GM19328 (cell line): ENCODE measurements at regions not wholly inside any gene's neighbourhood (a gene's known extent, or its start where the extent isn't known, plus 50 kb on each side); places are given as distances from the start of the nearest gene placed in this dataset.
"Not testable (repeated sequence)": the region's sequence is repeated elsewhere in the genome, so short reads cannot be mapped to it uniquely, and the experiment has no call there.

Experiments
- ATAC-seq: cut with Tn5 transposase; IDR thresholded peaks from one replicate; pipeline ENCODE4 v1.9.1; 2021; ENCODE audit warnings: mild to moderate bottlenecking, moderate library complexity; ENCODE audit not compliant: unreplicated experiment

DNA sequence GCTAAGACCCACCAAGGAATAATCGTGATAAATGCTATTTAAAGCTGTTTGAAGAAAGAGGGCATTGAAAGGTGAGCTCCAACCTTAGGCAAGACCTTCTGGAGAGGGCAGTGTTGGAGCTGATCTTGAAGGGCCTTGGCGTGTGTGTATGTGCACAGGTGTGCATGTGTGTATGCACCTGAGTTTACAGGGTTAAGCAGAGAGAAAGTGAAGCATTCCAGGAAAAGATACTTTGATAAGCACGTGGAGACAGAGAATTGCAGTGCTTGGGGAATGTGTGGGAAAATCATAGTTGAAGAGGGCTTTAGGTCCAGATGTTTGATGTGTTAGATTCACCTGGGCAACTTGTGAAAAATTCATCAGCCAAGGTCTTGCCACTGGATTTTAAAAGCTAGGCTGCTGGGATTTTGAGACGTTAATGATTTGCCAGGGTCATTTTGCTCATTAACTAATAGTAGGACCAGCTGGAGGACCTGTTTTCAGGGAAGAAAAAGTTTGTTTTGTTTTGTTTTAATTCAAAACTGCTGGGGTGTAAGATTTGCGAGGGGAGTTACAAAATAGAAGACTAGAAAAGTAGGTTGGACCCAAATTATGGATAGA, 78.3 kb upstream of the ANKRD55 start:
- no peak for ATAC-seq

GRCh38 chr5:56310711-56311204, 77.6 kb upstream of the ANKRD55 start:
- no peak for ATAC-seq

DNA sequence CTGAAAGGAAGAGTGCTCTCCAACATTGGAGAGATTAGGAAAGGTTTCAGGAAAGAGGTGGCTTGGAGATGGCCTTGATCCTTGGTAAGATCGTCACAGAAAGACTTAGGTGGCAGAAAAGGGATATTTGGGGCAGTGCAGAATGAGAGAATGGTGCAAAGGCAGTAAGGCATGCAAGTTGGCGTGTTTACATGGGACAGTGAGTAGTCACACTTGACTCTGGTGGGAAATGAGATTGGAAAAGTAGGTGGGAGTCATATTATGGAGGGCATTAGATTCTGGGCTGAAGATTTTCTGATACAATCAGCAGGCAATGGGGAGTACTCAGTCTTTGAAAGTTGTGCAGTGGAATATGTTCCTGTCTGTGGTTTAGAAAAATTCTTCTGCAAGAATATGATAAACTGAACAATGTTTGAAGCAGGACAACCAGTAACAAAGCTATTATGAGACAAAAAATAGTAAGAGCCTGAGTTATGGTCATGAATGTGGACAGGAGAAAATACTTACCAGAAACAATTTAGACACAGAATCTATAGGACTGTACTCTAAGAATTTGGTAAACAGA, 76.2 kb upstream of the ANKRD55 start:
- no peak for ATAC-seq

DNA sequence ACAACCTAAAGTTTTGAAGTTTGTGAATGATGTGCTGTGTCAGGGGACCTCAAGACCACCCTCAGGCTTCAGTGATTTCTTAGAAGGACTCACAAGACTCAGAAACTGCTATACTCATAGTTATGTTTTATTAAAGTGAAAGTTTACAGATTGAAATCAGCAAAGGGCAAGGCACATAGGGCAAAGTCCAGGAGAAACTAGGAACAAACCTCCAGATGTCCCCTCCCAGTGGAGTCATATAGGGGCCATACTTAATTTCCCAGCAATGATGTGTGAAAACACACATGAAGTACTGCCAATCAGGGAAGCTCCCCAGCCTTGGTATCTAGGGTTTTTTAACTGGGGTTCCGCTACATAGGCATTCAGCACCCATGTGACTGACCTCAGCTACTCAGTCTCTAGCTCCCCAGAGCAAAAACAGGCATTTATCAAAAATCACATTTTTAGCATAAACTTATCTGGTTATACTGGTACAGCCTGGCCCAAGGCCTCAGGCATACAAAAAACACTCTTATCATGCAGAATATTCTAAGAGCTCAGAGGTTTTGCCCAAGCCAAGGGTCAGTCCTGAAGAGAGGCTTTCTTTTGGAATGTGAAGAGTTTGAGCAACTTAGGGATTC, 74.7 kb upstream of the ANKRD55 start:
- ATAC-seq, result no peak

DNA sequence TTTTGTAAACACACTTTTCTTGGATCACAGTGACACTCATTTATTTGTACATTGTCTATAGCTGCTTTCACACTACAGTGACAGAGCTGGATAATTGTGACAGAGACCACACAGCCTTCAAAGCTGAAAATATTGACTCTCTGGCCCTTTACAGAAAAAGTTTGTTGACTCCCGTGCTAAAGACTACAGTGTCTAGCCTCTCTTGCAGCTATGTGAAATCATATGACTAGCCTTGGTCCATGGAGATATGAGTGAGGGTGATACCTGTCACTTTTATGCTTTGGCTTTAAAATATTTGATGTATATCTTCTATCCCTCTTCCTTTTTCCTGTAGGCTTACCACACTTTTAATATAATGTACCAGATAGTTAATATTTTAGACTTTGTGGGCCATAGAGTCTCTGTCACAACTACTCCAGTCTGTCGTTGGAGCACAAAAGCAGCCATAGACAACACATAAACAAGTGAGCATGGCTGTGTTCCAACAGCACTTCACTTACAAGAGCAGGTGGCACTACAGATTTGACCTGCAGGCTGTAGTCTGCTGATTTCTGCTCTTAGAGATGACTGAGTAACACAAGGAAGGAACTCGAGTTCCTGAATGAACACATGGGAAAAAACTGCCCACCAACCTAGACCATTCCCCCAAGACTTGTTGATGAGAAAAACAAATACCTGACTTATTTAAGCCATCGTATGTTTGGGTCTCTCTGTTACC, 73.5 kb upstream of the ANKRD55 start:
- ATAC-seq, result no peak

DNA sequence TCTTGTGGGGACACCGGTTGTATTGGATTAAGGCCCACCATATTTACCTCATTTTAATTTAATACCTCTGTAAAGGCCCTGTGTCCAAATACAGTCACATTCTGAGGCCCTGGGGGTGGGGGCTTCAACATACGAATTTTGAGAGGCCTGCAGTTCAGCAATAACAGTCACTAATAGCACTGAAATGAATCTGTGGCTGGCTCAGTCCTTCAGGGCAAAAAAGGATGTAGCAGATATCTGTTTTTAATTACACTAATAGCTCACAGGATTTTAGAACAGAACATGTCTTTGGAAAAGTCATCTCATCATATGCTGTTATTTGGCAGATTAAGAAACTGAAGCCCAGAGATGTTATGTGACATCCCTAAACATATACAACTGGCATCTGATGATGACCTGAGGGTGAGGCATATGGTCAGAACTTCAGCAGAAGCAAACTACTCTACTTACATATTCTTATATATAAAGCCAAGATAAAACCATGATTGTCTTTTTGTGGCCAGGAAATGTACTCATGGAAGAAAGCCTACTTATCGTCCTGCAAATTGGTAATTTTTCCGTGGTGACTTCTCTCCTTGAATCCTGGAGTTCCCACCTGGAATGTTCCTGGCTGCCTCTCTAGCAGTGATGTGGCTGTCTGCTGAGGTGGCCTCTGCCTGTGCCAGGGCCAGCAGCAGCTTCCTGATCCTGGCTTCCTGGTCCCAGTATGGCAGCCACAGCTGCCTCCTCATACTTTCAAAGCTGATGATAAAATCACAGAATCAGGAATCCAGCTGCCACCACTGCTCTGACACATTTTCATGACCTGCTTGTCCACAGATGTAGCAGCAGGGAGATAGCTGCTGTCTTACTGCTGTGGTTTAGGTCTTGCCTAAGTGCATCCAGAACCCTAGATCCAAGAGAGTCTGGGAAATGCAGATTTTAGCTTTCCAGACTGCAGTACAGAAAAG, 72.1 kb upstream of the ANKRD55 start:
- ATAC-seq, result no peak

GRCh38 chr5:56303511-56303910, 70.4 kb upstream of the ANKRD55 start:
- no peak for ATAC-seq

- no peak for ATAC-seq
These were observed 68.9 kb upstream of the ANKRD55 start for GRCh38 chr5:56302027-56302426.

DNA sequence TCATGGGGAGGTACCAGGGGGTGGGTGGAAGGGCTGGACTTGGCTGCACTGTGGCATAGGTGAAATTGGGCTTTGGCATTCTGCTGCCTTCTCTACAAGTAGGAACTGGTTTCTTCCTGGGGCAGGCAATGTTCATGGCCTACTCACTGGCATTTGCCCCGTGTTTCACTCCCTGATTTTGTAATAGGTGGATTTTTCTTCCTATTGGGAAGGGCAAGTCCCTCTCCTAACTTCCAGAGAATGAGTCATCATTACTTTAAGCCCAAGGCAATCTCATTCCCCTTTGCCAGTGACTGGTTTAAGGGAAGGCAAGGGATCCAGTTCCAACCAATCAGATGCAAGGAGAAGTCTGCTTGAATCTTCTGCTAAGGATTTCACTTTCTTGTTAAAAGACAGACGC, 67.9 kb upstream of the ANKRD55 start:
- ATAC-seq, result no peak

DNA sequence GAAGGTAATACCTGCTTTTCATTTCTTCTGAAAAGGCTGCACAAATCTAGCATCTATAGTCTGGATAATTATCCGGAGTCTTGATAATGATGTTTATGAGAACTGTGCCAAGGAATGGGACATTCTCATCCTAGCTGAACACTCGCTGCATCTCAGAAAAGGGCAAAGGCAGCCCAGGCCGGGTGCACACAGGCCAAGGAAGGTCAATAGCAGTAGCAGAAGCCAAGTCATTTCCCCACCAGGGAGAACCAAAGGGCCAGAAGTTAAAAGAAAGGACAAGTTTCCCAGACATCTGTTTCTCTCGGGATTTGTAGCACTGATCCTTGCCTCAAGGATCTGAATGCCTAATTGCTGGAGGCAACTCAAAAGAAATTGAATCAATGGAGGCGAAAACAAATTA, 66.1 kb upstream of the ANKRD55 start:
- no peak for ATAC-seq

DNA sequence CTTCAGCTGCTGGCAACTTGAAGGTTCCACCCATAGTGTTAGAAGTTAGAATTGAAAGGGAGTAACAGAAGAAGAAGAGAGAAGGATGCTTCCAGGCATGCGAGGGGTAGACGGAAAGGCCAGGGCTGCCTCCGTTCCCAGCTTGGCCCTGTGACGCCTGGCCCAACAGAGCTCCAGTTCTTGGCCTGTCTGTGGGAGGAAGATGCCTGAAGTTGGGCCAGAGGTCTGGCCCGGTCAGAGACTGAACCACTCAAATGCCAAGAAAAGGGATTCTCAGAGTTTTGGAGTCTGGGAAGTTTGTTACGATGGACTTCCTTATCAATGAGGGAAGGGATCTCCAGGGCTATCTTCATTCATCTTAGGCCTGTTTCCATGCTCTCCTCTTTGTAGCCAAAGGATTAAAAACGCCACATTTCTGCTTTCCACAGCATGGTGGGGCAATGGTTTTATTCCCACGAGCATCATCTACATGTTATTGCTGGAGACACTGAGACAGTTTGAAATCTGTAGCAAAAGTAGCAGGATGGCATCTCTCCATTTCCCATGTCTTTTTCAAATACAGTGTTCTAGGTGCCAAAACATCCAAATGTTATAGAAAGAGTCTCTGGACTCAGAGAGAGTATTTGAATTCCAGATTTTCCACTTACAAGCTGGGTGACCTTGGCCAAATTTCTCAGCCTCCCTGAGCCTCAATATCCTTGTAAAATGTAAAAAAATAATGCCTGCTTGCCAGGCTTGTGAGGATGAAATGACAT, 65.4 kb upstream of the ANKRD55 start:
- no peak for ATAC-seq

- ATAC-seq, result no peak
These were observed 64.7 kb upstream of the ANKRD55 start for GRCh38 chr5:56297851-56298250.

- not testable (repeated sequence) for ATAC-seq
These were observed 62.2 kb upstream of the ANKRD55 start for GRCh38 chr5:56295311-56295710.

DNA sequence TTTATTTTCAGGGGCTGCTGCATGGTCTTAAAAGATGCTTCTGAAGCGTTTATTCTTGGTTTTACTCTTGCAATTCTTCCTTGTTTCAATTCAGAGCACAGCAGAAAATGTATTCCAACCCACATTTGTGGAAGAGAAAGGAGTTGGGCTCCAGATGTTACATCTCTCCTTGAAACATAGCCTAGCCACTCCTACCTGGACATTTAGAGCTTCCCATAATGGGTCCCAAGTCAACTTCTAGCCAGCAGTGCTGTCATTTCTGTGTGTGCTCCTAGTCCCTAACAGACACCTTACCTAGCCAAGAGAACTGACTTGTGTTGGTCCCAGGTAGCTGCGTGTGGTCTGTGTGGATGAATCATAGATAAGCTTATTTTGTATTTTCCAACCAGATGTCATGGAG, 61.2 kb upstream of the ANKRD55 start:
- no peak for ATAC-seq

DNA sequence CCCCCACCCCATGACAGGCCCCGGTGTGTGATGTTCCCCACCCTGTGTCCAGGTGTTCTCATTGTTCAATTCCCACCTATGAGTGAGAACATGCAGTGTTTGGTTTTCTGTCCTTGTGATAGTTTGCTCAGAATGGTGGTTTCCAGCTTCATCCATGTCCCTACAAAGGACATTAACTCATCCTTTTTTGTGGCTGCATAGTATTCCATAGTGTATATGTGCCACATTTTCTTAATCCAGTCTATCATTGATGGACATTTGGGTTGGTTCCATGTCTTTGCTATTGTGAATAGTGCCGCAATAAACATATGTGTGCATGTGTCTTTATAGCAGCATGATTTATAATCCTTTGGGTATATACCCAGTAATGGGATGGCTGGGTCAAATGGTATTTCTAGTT, 59.7 kb upstream of the ANKRD55 start:
- ATAC-seq, result not testable (repeated sequence)

GRCh38 chr5:56291661-56292374, 58.7 kb upstream of the ANKRD55 start:
- ATAC-seq, result no peak

- no peak for ATAC-seq
These were observed 58.0 kb upstream of the ANKRD55 start for GRCh38 chr5:56291079-56291643.

DNA sequence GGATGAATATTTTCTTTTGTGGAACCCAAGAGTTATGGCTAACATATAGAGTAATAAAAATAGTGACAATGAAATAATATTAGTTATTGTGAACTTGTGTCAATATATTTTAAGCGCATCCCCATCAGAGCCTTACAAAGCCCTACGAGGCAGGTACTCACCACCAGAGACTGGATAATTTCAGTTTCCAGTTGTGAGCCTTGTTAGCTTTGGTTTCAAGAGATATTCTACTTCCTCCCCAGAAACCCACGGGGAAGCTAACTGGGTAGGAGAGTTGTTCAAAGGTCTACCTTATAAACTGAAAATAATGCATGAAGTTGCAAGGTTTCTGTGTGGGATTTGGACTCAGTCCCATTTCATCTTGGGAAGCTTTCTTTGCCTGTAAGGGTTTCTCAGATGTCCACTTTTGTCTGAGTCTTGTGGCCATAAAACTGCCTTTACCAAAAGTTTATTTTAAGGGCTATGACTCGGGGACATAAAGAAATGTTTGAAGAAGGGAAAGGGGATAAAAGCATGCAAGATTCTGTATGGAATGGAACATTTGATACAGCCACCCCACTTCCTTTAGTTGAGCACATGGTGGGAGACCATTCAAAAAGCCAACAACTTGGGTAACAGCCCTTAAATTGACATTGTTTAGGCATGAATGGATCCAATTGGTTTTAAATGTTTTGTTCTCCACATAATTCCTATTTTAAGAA, 57.4 kb upstream of the ANKRD55 start:
- ATAC-seq, result no peak

DNA sequence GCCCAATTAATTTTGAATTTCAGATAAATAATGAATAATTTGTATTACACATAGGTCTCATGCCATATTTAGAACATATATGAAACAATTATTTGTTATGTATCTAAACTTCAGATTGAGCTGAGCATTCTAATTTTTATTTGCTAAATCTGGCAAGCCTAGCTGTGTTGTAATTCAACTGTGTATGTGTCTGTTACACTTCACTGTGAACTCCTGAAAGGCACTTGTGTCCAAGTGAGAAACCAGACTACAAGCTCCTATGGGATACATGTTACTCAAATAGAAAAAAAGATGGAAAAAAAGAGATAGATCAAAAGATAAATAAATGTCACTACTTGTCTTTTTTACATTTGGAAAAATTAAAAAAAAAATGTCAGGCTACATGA, 56.5 kb upstream of the ANKRD55 start:
- ATAC-seq, result no peak
